ENCODE measurements at regions not wholly inside any gene's neighbourhood (a gene's known extent, or its start where the extent isn't known, plus 50 kb on each side); places are given as distances from the start of the nearest gene placed in this dataset.

- DNase-seq (ENCODE audit: low spot score): no peak
Observed at GRCh38 chr16:89043636-89044417, 49.8 kb upstream of the ACSF3 start.
